HepG2 (cell line): ENCODE measurements at regions not wholly inside any gene's neighbourhood (a gene's known extent, or its start where the extent isn't known, plus 50 kb on each side); places are given as distances from the start of the nearest gene placed in this dataset.

Source experiments
- ATAC-seq: fragments of 200-7000 bp; cut with Tn5 transposase; 3 replicates; pipeline ENCODE4 v1.9.1; 2020; ENCODE audit warnings: mild to moderate bottlenecking, moderate library complexity
- BruUV-seq: library from RNA; stranded (reverse); fragments of 400-500 nt; replicated peaks from 2 replicates; lab custom pipeline; 2021; lab: Mats Ljungman, UMichigan
- CTCF ChIA-PET: fragments of 300-600 bp; formaldehyde crosslinking; extraction: SDS; loops from one replicate; lab custom pipeline; 2021; ENCODE audit warnings: low total read pairs, inconsistent platforms, low intra/inter-chr PET ratio; lab: Yijun Ruan, JAX
- POLR2A ChIA-PET: fragments of 350-600 bp; sonication (Branson Sonifier 250); formaldehyde crosslinking; loops from one replicate; lab custom pipeline; 2020; ENCODE audit warnings: antibody characterized with exemption, inconsistent platforms; lab: Yijun Ruan, JAX
- DNase-seq: peaks from one replicate; pipeline ENCODE4 v3.0.0-alpha.2; 2015; ENCODE audit warnings: low spot score
- FAIRE-seq: peaks from 3 replicates; lab custom pipeline; 2011; peaks lifted over from hg19 to GRCh38; lab: Jason Lieb, UNC
- H2AFZ ChIP-seq: one replicate; pipeline ENCODE4 v1.6.1; 2011; ENCODE audit warnings: low read length, inconsistent platforms
- H3K27ac ChIP-seq: fragments of 300-600 bp; 3 replicates; pipeline ENCODE4 v1.8.0; 2011; ENCODE audit warnings: mixed run types, mild to moderate bottlenecking, mixed read lengths, low read length, inconsistent platforms; ENCODE audit not compliant: insufficient read depth; ENCODE audit errors: extremely low read length
- H3K27me3 ChIP-seq, 2 experiments: fragments of 200-600 bp in 1 of 2; 2 replicates in 1 of 2; 3 replicates in 1 of 2; pipeline versions ENCODE4 v1.6.0 to v1.8.0; 2011; ENCODE audit warnings: low read length in 2 of 2, mild to moderate bottlenecking in 2 of 2, moderate library complexity in 2 of 2, inconsistent platforms in 1 of 2; ENCODE audit not compliant: insufficient read depth in 2 of 2, control insufficient read depth in 1 of 2
- H3K36me3 ChIP-seq, 2 experiments: fragments of 200-600 bp in 1 of 2; replicated peaks in 1 of 2; 2 replicates in 1 of 2; 3 replicates in 1 of 2; pipeline versions ENCODE4 v1.5.1 to v1.8.0; 2011; ENCODE audit warnings: low read length in 2 of 2, inconsistent platforms in 1 of 2; ENCODE audit not compliant: insufficient read depth in 2 of 2, control insufficient read depth in 1 of 2
- H3K4me1 ChIP-seq: 2 replicates; pipeline ENCODE4 v1.5.1; 2012; ENCODE audit warnings: low read length, inconsistent platforms; ENCODE audit not compliant: insufficient read depth
- H3K4me2 ChIP-seq: 2 replicates; pipeline ENCODE4 v1.6.0; 2011; ENCODE audit warnings: low read depth, low read length, inconsistent platforms
- H3K4me3 ChIP-seq, 3 experiments: fragments of 200-600 bp in 1 of 3; sonication (generic), shearing (Covaris generic) in 1 of 3; replicated peaks in 1 of 3; 2 replicates each; pipeline ENCODE4 v1.5.1; 2011 to 2016; ENCODE audit warnings: low read length in 3 of 3, inconsistent platforms in 2 of 3, low read depth in 2 of 3, mild to moderate bottlenecking in 2 of 3, control low read depth in 1 of 3, mixed read lengths in 1 of 3; ENCODE audit not compliant: insufficient read depth in 1 of 3
- H3K79me2 ChIP-seq: one replicate; pipeline ENCODE4 v1.6.1; 2011; ENCODE audit warnings: low read length, inconsistent platforms; ENCODE audit not compliant: insufficient read depth
- H3K9ac ChIP-seq: 2 replicates; pipeline ENCODE4 v1.6.0; 2011; ENCODE audit warnings: mild to moderate bottlenecking, low read depth, low read length, inconsistent platforms; ENCODE audit not compliant: insufficient read depth
- H3K9me3 ChIP-seq: 2 replicates; pipeline ENCODE4 v1.5.1; 2012; ENCODE audit warnings: mild to moderate bottlenecking, low read length
- H4K20me1 ChIP-seq: 2 replicates; pipeline ENCODE4 v1.6.0; 2011; ENCODE audit warnings: inconsistent platforms, mild to moderate bottlenecking, low read length, moderate library complexity; ENCODE audit not compliant: insufficient read depth
- HNRNPK ChIP-seq: fragments of 200-400 bp; formaldehyde crosslinking; IDR thresholded peaks from 2 replicates; pipeline ENCODE4 v1.6.1; 2018; ENCODE audit warnings: low read length, low read depth, moderate library complexity, mild to moderate bottlenecking; ENCODE audit not compliant: poor library complexity, severe bottlenecking
- NAIF1 ChIP-seq: sonication (generic); formaldehyde crosslinking; IDR thresholded peaks from 2 replicates; pipeline ENCODE4 v1.5.0; 2020; ENCODE audit warnings: mild to moderate bottlenecking, missing genetic modification reagents, borderline replicate concordance
- REST ChIP-seq, 2 experiments: IDR thresholded peaks; 2 replicates each; pipeline ENCODE4 v1.6.1; 2011 to 2012; ENCODE audit warnings: low read length in 2 of 2, borderline replicate concordance in 1 of 2, low read depth in 1 of 2, mild to moderate bottlenecking in 1 of 2, moderate library complexity in 1 of 2
- ZNF629 ChIP-seq: sonication (generic); formaldehyde crosslinking; conservative IDR thresholded peaks from 2 replicates; pipeline ENCODE4 v1.5.0; 2020; ENCODE audit warnings: missing genetic modification reagents
- ZNF781 ChIP-seq: sonication (generic); formaldehyde crosslinking; IDR thresholded peaks from 2 replicates; pipeline ENCODE4 v1.5.1; 2020; ENCODE audit warnings: borderline replicate concordance, mild to moderate bottlenecking, missing genetic modification reagents; ENCODE audit errors: not compliant biosample characterization
- WGBS: methylation state at CpG from one replicate; pipeline ENCODE4 v1.1.6; 2017; ENCODE audit warnings: low lambda C conversion rate; 5-methylcytosine and 5-hydroxymethylcytosine counted together
- in situ Hi-C: cut with HindIII; loops from 2 replicates; pipeline ENCODE4 v1.10.0; 2017; ENCODE audit warnings: low pct_unique_long_range_greater_than_20kb; ENCODE audit not compliant: extremely low pct_ligation_motif_present
- intact Hi-C: fragments of 100-400 bp; cut with micrococcal nuclease; formaldehyde crosslinking; loops from one replicate; pipeline ENCODE4 v1.10.0; 2022; ENCODE audit not compliant: unreplicated experiment

- Histone ChIP-seq H3K9me3 (no peaks in the 10 kb centered on the region), H3K79me2 (no peaks in the 10 kb centered on the region), H3K36me3 (no peaks in the 10 kb centered on the region), H2AFZ (no peak overlapping the region), H3K4me1 (peaks cover 16% of the 10 kb centered on the region; the same call in 1 of the 2 replicates), H3K9ac (no peak overlapping the region), H3K4me2 (no peak overlapping the region), H3K4me3 (no peak overlapping the region), H4K20me1 (peaks cover 6% of the 10 kb centered on the region; the same call in 1 of the 2 replicates), H3K27me3 (peaks cover 33 to 79% of the 10 kb centered on the region in 2 experiments), H3K27ac (no peak overlapping the region)
- 16% methylated on average over 13 of the region's 16 CpGs for WGBS
- BruUV-seq, result no TSS peak
- in situ Hi-C loops (loop anchor here (5.0 kb wide), 1 partner anchor 56 kb away; no protein-coding TSS in a partner anchor), intact Hi-C loops (no loop called here)
- ATAC-seq (no peak), DNase-seq (no peak), FAIRE-seq (no peak)
- ChIA-PET POLR2A (no interaction called here), CTCF (no interaction called here)
- peak; percentile 74 for TF ChIP-seq HNRNPK
- TF ChIP-seq ZNF781, result no peak
Observed at GRCh38 chr9:136608348-136609159, 54.2 kb upstream of the EGFL7 start.

- Histone ChIP-seq H4K20me1 (peaks cover 6% of the 10 kb centered on the region; the same call in 1 of the 2 replicates), H3K4me1 (peaks cover 16% of the 10 kb centered on the region; the same call in 1 of the 2 replicates), H3K4me2 (no peak overlapping the region), H3K79me2 (no peaks in the 10 kb centered on the region), H3K9ac (no peak overlapping the region), H3K36me3 (no peaks in the 10 kb centered on the region), H2AFZ (no peak overlapping the region), H3K9me3 (no peaks in the 10 kb centered on the region), H3K4me3 (no peak overlapping the region), H3K27ac (no peak overlapping the region), H3K27me3 (peaks cover 37 to 86% of the 10 kb centered on the region in 2 experiments)
- TF ChIP-seq NAIF1 (CRISPR knock-in tag), result no peak
- TF ChIP-seq REST (IDR thresholded peaks at IDR 0.05; ENCODE audit: borderline replicate concordance in 1 of 2, low read depth in 1 of 2, low read length in 2 of 2), result peak; percentile 24 to 64; a peak in 3 of 4 replicates
- no peak for TF ChIP-seq ZNF629 (CRISPR knock-in tag)
- no peak for ATAC-seq
- no peak for DNase-seq
- intact Hi-C loops (no loop called here), in situ Hi-C loops (loop anchor here (5.0 kb wide), 1 partner anchor 55 kb away; no protein-coding TSS in a partner anchor)
- no TSS peak for BruUV-seq
- CTCF ChIA-PET, result no interaction called here
- no peak for FAIRE-seq
- no CpG with 5 or more reads among the region's 17 CpGs for WGBS
- POLR2A ChIA-PET, result no interaction called here
Observed at GRCh38 chr9:136607334-136607919, 55.3 kb upstream of the EGFL7 start.
